Prostate gland (tissue), 2 donors: ENCODE measurements at regions not wholly inside any gene's neighbourhood (a gene's known extent, or its start where the extent isn't known, plus 50 kb on each side); places are given as distances from the start of the nearest gene placed in this dataset.
A peak's percentile ranks its signal among the peaks of the same experiment; 100 is the strongest.

Source experiments
- DNase-seq: peaks from one replicate; pipeline ENCODE4 v3.0.0-alpha.2; 2019; ENCODE audit warnings: low spot score
- H3K27ac ChIP-seq, 2 donors: fragments of 200-600 bp; sonication (generic); 2 replicates each; pipeline ENCODE4 v1.5.1; 2017 to 2019
- H3K27me3 ChIP-seq: fragments of 200-600 bp; sonication (generic); replicated peaks from 2 replicates; pipeline ENCODE4 v1.5.1; 2019; ENCODE audit not compliant: insufficient read depth
- H3K36me3 ChIP-seq, 2 donors: fragments of 200-600 bp; sonication (generic); 1 replicate in 1 of 2; 2 replicates in 1 of 2; pipeline versions ENCODE4 v1.5.1 to v1.8.1; 2017 to 2019
- H3K4me1 ChIP-seq: fragments of 200-600 bp; sonication (generic); replicated peaks from 2 replicates; pipeline ENCODE4 v1.5.1; 2019
- H3K4me3 ChIP-seq, 2 donors: fragments of 200-600 bp; sonication (generic); 2 replicates each; pipeline ENCODE4 v1.5.1; 2017 to 2019
- H3K9me3 ChIP-seq: fragments of 200-600 bp; sonication (generic); 2 replicates; pipeline ENCODE4 v1.5.1; 2017
- POLR2A ChIP-seq: fragments of 450-650 bp; IDR thresholded peaks from one replicate; pipeline ENCODE4 v1.6.1; 2016; ENCODE audit warnings: antibody characterized with exemption, mild to moderate bottlenecking
- POLR2AphosphoS5 ChIP-seq: sonication (generic); formaldehyde crosslinking; IDR thresholded peaks from one replicate; pipeline ENCODE4 v1.6.1; 2017; ENCODE audit warnings: antibody characterized with exemption
- WGBS: methylation state at CpG from one replicate; pipeline ENCODE4 v1.1.5; 2018; 5-methylcytosine and 5-hydroxymethylcytosine counted together
- intact Hi-C: fragments of 100-400 bp; cut with DNase I; formaldehyde crosslinking; loops from one replicate; pipeline ENCODE4 v1.14.2; 2022
- TF ChIP-seq, protein P1 (sequence below), 4 experiments: fragments of 200-600 bp in 2 of 4; fragments of 450-650 bp in 2 of 4; sonication (generic) in 2 of 4; IDR thresholded peaks; 1 replicate in 3 of 4; 2 replicates in 1 of 4; pipeline ENCODE4 v1.5.1; 2016 to 2019; ENCODE audit warnings: antibody characterized with exemption in 4 of 4, mild to moderate bottlenecking in 2 of 4, moderate library complexity in 2 of 4

- peak; percentile 28 for DNase-seq
- Histone ChIP-seq H3K36me3 (no peaks in the 10 kb centered on the region), H3K4me3 (no peak overlapping the region), H3K4me1 (no peaks in the 10 kb centered on the region), H3K27me3 (no peaks in the 10 kb centered on the region), H3K9me3 (no peaks in the 10 kb centered on the region), H3K27ac (no peak overlapping the region)
- 49% methylated on average over 15 of the region's 15 CpGs for WGBS
- intact Hi-C loops, result no loop called here
- TF ChIP-seq POLR2AphosphoS5 (no peak), POLR2A (no peak)
- TF ChIP-seq, protein P1, sequence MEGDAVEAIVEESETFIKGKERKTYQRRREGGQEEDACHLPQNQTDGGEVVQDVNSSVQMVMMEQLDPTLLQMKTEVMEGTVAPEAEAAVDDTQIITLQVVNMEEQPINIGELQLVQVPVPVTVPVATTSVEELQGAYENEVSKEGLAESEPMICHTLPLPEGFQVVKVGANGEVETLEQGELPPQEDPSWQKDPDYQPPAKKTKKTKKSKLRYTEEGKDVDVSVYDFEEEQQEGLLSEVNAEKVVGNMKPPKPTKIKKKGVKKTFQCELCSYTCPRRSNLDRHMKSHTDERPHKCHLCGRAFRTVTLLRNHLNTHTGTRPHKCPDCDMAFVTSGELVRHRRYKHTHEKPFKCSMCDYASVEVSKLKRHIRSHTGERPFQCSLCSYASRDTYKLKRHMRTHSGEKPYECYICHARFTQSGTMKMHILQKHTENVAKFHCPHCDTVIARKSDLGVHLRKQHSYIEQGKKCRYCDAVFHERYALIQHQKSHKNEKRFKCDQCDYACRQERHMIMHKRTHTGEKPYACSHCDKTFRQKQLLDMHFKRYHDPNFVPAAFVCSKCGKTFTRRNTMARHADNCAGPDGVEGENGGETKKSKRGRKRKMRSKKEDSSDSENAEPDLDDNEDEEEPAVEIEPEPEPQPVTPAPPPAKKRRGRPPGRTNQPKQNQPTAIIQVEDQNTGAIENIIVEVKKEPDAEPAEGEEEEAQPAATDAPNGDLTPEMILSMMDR (IDR thresholded peaks at IDR 0.05), result no peak
These were observed 151.4 kb downstream of the ACKR3 start for GRCh38 chr2:236720974-236721540.

DNA sequence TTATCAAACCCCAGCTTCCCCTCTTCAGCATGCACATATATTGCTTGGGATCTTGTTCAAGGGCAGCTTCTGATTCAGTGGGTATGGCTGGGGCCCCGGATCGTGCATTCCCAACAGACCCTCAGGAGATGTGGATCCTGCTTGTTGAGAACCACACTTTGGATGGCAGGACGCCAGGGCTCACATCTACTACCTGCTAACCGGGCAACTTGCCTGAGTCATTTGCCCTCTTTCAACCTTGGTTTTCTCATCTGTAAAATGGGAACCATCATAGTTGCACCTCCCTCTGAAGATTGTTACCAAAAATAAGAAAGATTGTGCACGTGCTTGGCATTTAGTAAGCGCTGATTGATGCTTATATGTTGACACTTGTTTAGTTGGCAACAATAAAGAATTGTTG lies 154.6 kb downstream of the ACKR3 start:
- H3K36me3 ChIP-seq, result no peaks in the 10 kb centered on the region
- H3K4me3 ChIP-seq, result no peak overlapping the region
- no peaks in the 10 kb centered on the region for H3K27me3 ChIP-seq
- DNase-seq, result no peak
- TF ChIP-seq POLR2A (no peak), POLR2AphosphoS5 (no peak)
- TF ChIP-seq, protein P1 (IDR thresholded peaks at IDR 0.05), result no peak
- no peaks in the 10 kb centered on the region for H3K9me3 ChIP-seq
- H3K27ac ChIP-seq, result no peak overlapping the region
- 96% methylated on average over 6 of the region's 6 CpGs for WGBS
- intact Hi-C loops, result no loop called here
- no peaks in the 10 kb centered on the region for H3K4me1 ChIP-seq

DNA sequence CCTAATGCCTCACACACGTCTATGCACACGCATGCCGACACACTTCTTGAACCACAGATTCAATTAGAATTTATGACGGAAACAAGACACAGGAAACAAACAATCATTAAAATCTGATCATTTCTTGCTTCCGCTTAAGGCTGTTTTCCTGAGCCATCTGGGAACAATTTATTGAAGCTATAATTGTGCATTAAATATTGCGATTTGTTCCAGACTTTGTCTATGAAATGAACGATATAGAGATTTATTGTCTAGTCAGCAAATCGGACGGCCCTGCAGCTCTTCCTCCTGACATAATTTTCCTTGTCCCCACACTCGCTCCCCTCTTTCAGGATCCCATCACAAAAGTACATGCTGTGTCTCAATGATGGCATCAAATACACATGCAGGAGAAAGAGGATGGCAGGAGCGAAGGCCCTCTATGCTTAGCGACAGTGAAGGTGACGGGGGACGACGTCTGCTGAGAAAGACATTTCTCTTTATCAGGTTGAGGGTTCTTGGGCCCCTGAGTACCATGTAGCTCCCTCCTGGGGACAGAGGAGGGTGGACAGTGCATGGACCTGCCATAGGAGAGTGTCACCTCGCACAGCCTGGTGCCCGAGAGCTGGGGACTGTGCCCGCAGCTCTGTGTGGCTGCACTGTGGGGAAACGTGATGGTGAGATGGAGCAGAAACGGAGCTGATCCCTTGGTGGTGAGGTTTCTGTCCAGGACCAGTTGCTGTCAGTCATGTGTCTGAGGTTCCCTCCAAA lies 157.3 kb downstream of the ACKR3 start:
- 91% methylated on average over 20 of the region's 20 CpGs for WGBS
- Histone ChIP-seq H3K9me3 (no peaks in the 10 kb centered on the region), H3K27ac (no peak overlapping the region), H3K4me3 (no peak overlapping the region), H3K4me1 (no peaks in the 10 kb centered on the region), H3K36me3 (no peaks in the 10 kb centered on the region), H3K27me3 (no peaks in the 10 kb centered on the region)
- intact Hi-C loops, result no loop called here
- DNase-seq, result no peak
- TF ChIP-seq, protein P1 (IDR thresholded peaks at IDR 0.05), result no peak
- TF ChIP-seq POLR2A, result no peak
- no peak for TF ChIP-seq POLR2AphosphoS5

DNA sequence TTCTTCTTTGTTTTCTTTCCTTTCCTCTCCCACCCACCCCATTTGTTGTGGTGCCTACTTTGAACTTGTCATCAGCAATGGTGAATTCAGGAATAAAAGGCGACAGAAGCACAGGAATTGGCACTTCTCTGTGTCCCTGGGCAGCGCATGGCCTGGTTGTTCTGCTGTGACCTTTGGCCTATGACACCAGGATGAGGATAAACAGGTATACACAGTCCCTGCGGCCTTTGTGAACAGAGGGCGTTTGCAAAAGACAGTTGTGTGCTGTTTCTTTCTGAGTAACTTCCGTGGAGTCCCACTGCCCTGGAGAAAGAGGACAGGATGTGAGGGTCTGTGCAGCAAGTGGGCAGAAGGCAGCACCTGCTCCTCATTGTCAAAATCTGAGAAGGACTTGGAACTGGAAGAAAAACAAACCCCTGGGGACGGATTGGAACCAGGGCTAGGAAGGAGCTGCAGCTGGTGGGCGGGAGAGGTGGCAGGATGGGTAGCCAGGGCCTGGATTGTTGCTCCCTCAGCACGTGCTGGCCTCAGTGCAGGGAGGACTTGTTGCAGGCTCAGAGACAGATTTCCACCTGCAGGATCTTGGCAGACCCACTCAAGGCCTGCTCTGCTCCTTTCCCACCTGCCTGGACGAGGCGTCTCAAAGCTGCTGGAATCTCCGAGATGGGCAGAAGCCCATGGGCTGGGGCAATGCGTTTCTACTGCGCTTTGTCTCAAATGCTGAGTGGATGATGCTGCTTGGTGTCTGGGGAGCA lies 159.5 kb downstream of the ACKR3 start:
- Histone ChIP-seq H3K4me1 (no peaks in the 10 kb centered on the region), H3K36me3 (no peaks in the 10 kb centered on the region), H3K4me3 (no peak overlapping the region), H3K9me3 (no peaks in the 10 kb centered on the region), H3K27me3 (no peaks in the 10 kb centered on the region), H3K27ac (no peak overlapping the region)
- 92% methylated on average over 13 of the region's 13 CpGs for WGBS
- intact Hi-C loops, result no loop called here
- DNase-seq, result no peak
- no peak for TF ChIP-seq POLR2AphosphoS5
- TF ChIP-seq, protein P1 (IDR thresholded peaks at IDR 0.05), result no peak
